ENCODE measurements at regions not wholly inside any gene's neighbourhood (a gene's known extent, or its start where the extent isn't known, plus 50 kb on each side); places are given as distances from the start of the nearest gene placed in this dataset.
"Not testable (repeated sequence)": the region's sequence is repeated elsewhere in the genome, so short reads cannot be mapped to it uniquely, and the experiment has no call there.

DNA sequence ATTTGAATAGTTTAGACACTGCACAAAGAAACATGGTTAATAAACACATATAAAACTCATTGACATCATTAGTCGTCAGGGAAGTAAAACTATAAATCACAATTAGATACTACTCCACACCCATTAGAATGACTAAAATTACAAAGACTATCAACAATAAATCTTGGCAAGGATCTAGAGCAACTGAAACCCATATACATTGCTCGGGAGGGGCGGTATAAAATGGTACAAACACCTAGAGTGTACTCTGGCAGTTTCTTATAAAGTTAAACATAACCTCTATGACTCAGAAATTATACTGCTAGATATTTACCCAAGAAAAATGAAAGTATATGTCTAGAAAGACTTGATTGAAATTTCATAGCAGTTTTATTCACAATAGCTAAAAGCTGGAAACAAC is 434.2 kb downstream of the RWDD3 start:
- no peaks in the 10 kb centered on the region for H3K27me3 ChIP-seq (ENCODE audit: control insufficient read depth in 2 of 2, insufficient read depth in 2 of 2, low read length in 2 of 2)
- no peaks in the 10 kb centered on the region for H4K20me1 ChIP-seq (replicated peaks; ENCODE audit: control insufficient read depth, extremely low read depth, insufficient read depth, low read length)
- dilution Hi-C loops (cut with MboI; ENCODE audit: extremely low pct_ligation_motif_present, low sequenced_read_pairs) (no loop called here), intact Hi-C loops (cut with micrococcal nuclease) (no loop called here)
- TF ChIP-seq POLR2AphosphoS5 (IDR thresholded peaks at IDR 0.05; ENCODE audit: insufficient read depth, low read depth, low read length) (no peak), JUN (IDR thresholded peaks at IDR 0.05; ENCODE audit: borderline replicate concordance, insufficient read depth, insufficient read length, low read depth) (no peak), EZH2 (IDR thresholded peaks at IDR 0.05; ENCODE audit: borderline replicate concordance, low read depth, low read length, severe bottlenecking) (no peak), POLR2A (IDR thresholded peaks at IDR 0.05; ENCODE audit: low read depth, low read length) (no peak), GATA2 (IDR thresholded peaks at IDR 0.05; ENCODE audit: insufficient read depth, insufficient read length, low read depth, low read length) (no peak)
- no peak for FAIRE-seq
- no peaks in the 10 kb centered on the region for H3K36me3 ChIP-seq (ENCODE audit: control insufficient read depth in 2 of 2, extremely low read depth in 1 of 2, insufficient read depth in 2 of 2, low read length in 2 of 2)
- no peaks in the 10 kb centered on the region for H3K9me1 ChIP-seq (replicated peaks; ENCODE audit: control insufficient read depth, extremely low read depth, insufficient read depth, low read length)
- no peak overlapping the region for H2AFZ ChIP-seq (ENCODE audit: low read depth, low read length)
- no peak overlapping the region for H3K4me3 ChIP-seq (replicated peaks in 1 of 3; ENCODE audit: insufficient read depth in 1 of 3, low read depth in 1 of 3, low read length in 3 of 3)
- ChIA-PET CTCF (no interaction called here), POLR2A (no interaction called here)
- no peaks in the 10 kb centered on the region for H3K79me2 ChIP-seq (ENCODE audit: control insufficient read depth, insufficient read depth, low read length)
- no TSS peak for BruUV-seq (replicated peaks)
- H3K9me3 ChIP-seq (replicated peaks; ENCODE audit: control insufficient read depth, insufficient read depth, low read length): no peaks in the 10 kb centered on the region
- H3K4me2 ChIP-seq (ENCODE audit: insufficient read depth, low read length): no peak overlapping the region
- H3K27ac ChIP-seq (ENCODE audit: insufficient read depth, low read depth, low read length): no peak overlapping the region
- no peaks in the 10 kb centered on the region for H3K4me1 ChIP-seq (ENCODE audit: control insufficient read depth, extremely low read depth, insufficient read depth, low read length)
- no peak for DNase-seq (ENCODE audit: low read depth, low spot score)
- no peak overlapping the region for H3K9ac ChIP-seq (replicated peaks; ENCODE audit: extremely low read depth, insufficient read depth, low read length)

GRCh38 chr1:95669638-95670037 is 435.6 kb downstream of the RWDD3 start:
- H3K36me3 ChIP-seq (ENCODE audit: control insufficient read depth in 2 of 2, extremely low read depth in 1 of 2, insufficient read depth in 2 of 2, low read length in 2 of 2); H3K27ac ChIP-seq (ENCODE audit: insufficient read depth, low read depth, low read length); intact Hi-C loops (cut with micrococcal nuclease); CTCF ChIA-PET; H3K79me2 ChIP-seq (ENCODE audit: control insufficient read depth, insufficient read depth, low read length); DNase-seq (ENCODE audit: low read depth, low spot score); H3K9me1 ChIP-seq (replicated peaks; ENCODE audit: control insufficient read depth, extremely low read depth, insufficient read depth, low read length); FAIRE-seq; H4K20me1 ChIP-seq (replicated peaks; ENCODE audit: control insufficient read depth, extremely low read depth, insufficient read depth, low read length); H3K9me3 ChIP-seq (replicated peaks; ENCODE audit: control insufficient read depth, insufficient read depth, low read length); H3K4me1 ChIP-seq (ENCODE audit: control insufficient read depth, extremely low read depth, insufficient read depth, low read length); H3K27me3 ChIP-seq (ENCODE audit: control insufficient read depth in 2 of 2, insufficient read depth in 2 of 2, low read length in 2 of 2); H2AFZ ChIP-seq (ENCODE audit: low read depth, low read length); BruUV-seq (replicated peaks); H3K4me3 ChIP-seq (replicated peaks in 1 of 3; ENCODE audit: insufficient read depth in 1 of 3, low read depth in 1 of 3, low read length in 3 of 3); H3K4me2 ChIP-seq (ENCODE audit: insufficient read depth, low read length); dilution Hi-C loops (cut with MboI; ENCODE audit: extremely low pct_ligation_motif_present, low sequenced_read_pairs); POLR2A ChIA-PET; H3K9ac ChIP-seq (replicated peaks; ENCODE audit: extremely low read depth, insufficient read depth, low read length): not testable (repeated sequence)

Data from endothelial cell of umbilical vein (primary cell).